Ammon's horn (tissue), 1 donor: ENCODE measurements at regions not wholly inside any gene's neighbourhood (a gene's known extent, or its start where the extent isn't known, plus 50 kb on each side); places are given as distances from the start of the nearest gene placed in this dataset.
A peak's percentile ranks its signal among the peaks of the same experiment; 100 is the strongest.
"Not testable (repeated sequence)": the region's sequence is repeated elsewhere in the genome, so short reads cannot be mapped to it uniquely, and the experiment has no call there.

Source experiments
- DNase-seq: peaks from one replicate; pipeline ENCODE4 v3.0.0-alpha.2; 2016; ENCODE audit warnings: low spot score

GRCh38 chr12:18794000-18794399, 56.1 kb downstream of the CAPZA3 start:
- DNase-seq = no peak

- no peak for DNase-seq
Measured at GRCh38 chr12:18797604-18798003, 59.7 kb downstream of the CAPZA3 start.

- no peak for DNase-seq
Measured at GRCh38 chr12:18798535-18799361, 60.8 kb downstream of the CAPZA3 start.

GRCh38 chr12:18799561-18799960, 61.6 kb downstream of the CAPZA3 start:
- no peak for DNase-seq

GRCh38 chr12:18805516-18806248, 67.8 kb downstream of the CAPZA3 start:
- DNase-seq = no peak

- no peak for DNase-seq
Measured at GRCh38 chr12:18807714-18808113, 69.8 kb downstream of the CAPZA3 start.

- DNase-seq = no peak
Measured at GRCh38 chr12:18808221-18808620, 70.3 kb downstream of the CAPZA3 start.

GRCh38 chr12:18810537-18811253, 72.8 kb downstream of the CAPZA3 start:
- DNase-seq = no peak

- no peak for DNase-seq
Measured at GRCh38 chr12:18811273-18811672, 73.4 kb downstream of the CAPZA3 start.

GRCh38 chr12:18813753-18814152, 75.8 kb downstream of the CAPZA3 start:
- DNase-seq = no peak

GRCh38 chr12:18818579-18819268, 80.8 kb downstream of the CAPZA3 start:
- no peak for DNase-seq

GRCh38 chr12:18819484-18819883, 81.6 kb downstream of the CAPZA3 start:
- DNase-seq = no peak

- DNase-seq = no peak
Measured at GRCh38 chr12:18823461-18823860, 85.5 kb downstream of the CAPZA3 start.

GRCh38 chr12:18824287-18824686, 86.4 kb downstream of the CAPZA3 start:
- DNase-seq = no peak

GRCh38 chr12:18825138-18825537, 87.2 kb downstream of the CAPZA3 start:
- no peak for DNase-seq

GRCh38 chr12:18827913-18828312, 90.0 kb downstream of the CAPZA3 start:
- DNase-seq = no peak

GRCh38 chr12:18828483-18828882, 90.6 kb downstream of the CAPZA3 start:
- no peak for DNase-seq

- DNase-seq = no peak
Measured at GRCh38 chr12:18828987-18829386, 91.1 kb downstream of the CAPZA3 start.

GRCh38 chr12:18832932-18833331, 95.0 kb downstream of the CAPZA3 start:
- not testable (repeated sequence) for DNase-seq

GRCh38 chr12:18837025-18837424, 99.1 kb downstream of the CAPZA3 start:
- DNase-seq = peak; percentile 60

- no peak for DNase-seq
Measured at GRCh38 chr12:18837505-18837904, 99.6 kb downstream of the CAPZA3 start.

- not testable (repeated sequence) for DNase-seq
Measured at GRCh38 chr12:18840997-18841396, 103.1 kb downstream of the CAPZA3 start.
